ENCODE measurements at regions not wholly inside any gene's neighbourhood (a gene's known extent, or its start where the extent isn't known, plus 50 kb on each side); places are given as distances from the start of the nearest gene placed in this dataset.

DNA sequence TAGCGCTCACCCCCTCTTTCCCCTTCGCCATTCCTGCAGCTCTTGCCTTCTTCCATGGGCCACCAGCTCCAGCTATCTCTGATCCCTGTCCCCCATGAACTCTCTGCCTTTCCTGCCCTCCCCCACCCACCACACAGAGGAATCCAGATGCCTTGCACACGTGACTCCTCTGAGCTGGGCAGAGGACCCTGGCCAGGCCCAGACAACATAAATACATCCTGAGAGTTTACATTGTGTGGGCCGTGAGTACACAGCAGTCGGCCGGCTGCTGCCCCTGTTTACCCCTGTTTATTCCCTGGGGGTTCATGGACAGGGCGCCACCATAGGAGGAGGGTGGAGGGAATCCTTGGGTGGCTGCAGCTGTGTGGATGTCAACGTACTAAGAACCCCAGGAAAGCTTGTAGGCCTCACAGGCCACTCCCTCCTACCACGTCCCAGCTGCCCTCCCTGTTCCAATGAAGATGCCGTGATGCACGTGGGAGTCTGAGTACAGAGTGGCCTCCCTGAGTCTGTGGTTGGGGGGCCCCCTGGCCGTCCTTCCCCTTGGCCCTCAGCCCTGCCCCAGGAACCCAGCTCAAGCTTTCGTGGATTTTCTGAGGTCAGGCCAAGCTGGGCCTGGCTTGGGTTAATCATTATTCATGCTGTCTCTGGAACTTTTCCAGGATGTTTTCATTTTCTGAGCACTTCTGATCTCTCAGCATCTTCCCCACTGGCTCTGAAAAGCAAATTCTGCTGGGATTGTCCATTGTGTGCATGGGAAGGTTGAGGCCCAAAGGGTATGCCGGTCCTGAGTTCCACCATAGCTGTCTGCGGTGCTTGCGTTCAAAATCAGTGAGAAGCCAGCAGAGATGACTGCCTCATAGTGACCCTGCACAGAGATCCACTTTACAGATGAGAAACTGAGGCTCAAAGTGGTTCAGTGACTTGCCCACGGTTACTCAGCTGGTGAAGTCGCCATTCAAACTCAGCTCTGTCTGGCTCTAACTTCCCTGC lies 136.3 kb downstream of the MRPL14 start (continued):
- TF ChIP-seq ZNF512B (CRISPR knock-in tag; IDR thresholded peaks at IDR 0.05; ENCODE audit: borderline replicate concordance) (no peak), ZNF547 (CRISPR knock-in tag; IDR thresholded peaks at IDR 0.05) (peak; percentile 79; the same call in 1 of the 2 replicates), EZH2 (conservative IDR thresholded peaks at IDR 0.05; ENCODE audit: low read depth, low read length) (no peak), MLLT10 (CRISPR knock-in tag; IDR thresholded peaks at IDR 0.05) (no peak), ZNF891 (CRISPR knock-in tag; IDR thresholded peaks at IDR 0.05) (peak; percentile 75), SP140L (CRISPR knock-in tag; IDR thresholded peaks at IDR 0.05; ENCODE audit: borderline replicate concordance) (no peak), ZNF850 (CRISPR knock-in tag; conservative IDR thresholded peaks at IDR 0.05) (no peak), ZNF792 (CRISPR knock-in tag; IDR thresholded peaks at IDR 0.05) (no peak), SOX5 (CRISPR knock-in tag; IDR thresholded peaks at IDR 0.05; ENCODE audit: borderline replicate concordance) (peak; percentile 91), ZNF672 (CRISPR knock-in tag; IDR thresholded peaks at IDR 0.05) (no peak), ZMYM4 (CRISPR knock-in tag; IDR thresholded peaks at IDR 0.05) (peak; percentile 77; the same call in 1 of the 2 replicates), HNF1B (CRISPR knock-in tag; IDR thresholded peaks at IDR 0.05) (peak; percentile 100), ZNF576 (CRISPR knock-in tag; IDR thresholded peaks at IDR 0.05) (no peak), REPIN1 (CRISPR knock-in tag; IDR thresholded peaks at IDR 0.05; ENCODE audit: borderline replicate concordance, low read depth) (peak; percentile 86; the same call in 1 of the 2 replicates), ATF7-NPFF (CRISPR knock-in tag; IDR thresholded peaks at IDR 0.05; ENCODE audit: low read depth) (peak; percentile 39; the same call in 1 of the 2 replicates), ZNF136 (CRISPR knock-in tag; IDR thresholded peaks at IDR 0.05; ENCODE audit: low read depth) (peak; percentile 86; the same call in 1 of the 2 replicates)
- TF ChIP-seq, protein P1, sequence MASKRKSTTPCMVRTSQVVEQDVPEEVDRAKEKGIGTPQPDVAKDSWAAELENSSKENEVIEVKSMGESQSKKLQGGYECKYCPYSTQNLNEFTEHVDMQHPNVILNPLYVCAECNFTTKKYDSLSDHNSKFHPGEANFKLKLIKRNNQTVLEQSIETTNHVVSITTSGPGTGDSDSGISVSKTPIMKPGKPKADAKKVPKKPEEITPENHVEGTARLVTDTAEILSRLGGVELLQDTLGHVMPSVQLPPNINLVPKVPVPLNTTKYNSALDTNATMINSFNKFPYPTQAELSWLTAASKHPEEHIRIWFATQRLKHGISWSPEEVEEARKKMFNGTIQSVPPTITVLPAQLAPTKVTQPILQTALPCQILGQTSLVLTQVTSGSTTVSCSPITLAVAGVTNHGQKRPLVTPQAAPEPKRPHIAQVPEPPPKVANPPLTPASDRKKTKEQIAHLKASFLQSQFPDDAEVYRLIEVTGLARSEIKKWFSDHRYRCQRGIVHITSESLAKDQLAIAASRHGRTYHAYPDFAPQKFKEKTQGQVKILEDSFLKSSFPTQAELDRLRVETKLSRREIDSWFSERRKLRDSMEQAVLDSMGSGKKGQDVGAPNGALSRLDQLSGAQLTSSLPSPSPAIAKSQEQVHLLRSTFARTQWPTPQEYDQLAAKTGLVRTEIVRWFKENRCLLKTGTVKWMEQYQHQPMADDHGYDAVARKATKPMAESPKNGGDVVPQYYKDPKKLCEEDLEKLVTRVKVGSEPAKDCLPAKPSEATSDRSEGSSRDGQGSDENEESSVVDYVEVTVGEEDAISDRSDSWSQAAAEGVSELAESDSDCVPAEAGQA (IDR thresholded peaks at IDR 0.05; ENCODE audit: low read depth) = peak; percentile 83; the same call in 1 of the 2 replicates
- TF ChIP-seq, protein P1 (CRISPR knock-in tag; IDR thresholded peaks at IDR 0.05; ENCODE audit: borderline replicate concordance) = no peak
